ENCODE measurements at regions not wholly inside any gene's neighbourhood (a gene's known extent, or its start where the extent isn't known, plus 50 kb on each side); places are given as distances from the start of the nearest gene placed in this dataset.

DNA sequence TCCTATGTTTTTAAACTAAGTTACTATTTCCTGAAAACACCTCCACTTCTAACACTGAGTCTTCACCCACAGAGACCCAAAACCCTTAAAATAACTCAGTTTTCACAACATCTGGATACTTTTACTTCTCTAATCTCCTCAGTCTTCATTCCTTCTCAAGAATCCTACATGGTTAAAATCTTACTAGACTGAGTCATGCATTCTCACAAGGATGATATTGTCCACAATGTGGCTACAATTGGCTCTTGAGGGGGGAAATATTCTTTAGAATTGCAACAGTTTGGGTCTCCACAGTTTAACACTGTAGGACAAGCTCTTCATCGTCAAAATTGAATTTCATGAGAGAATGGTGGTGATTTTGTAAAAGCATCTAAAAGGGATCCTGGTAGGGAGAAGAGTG lies 397.1 kb downstream of the SLITRK5 start:
- no peak overlapping the region for H3K4me3 ChIP-seq (ENCODE audit: low read depth, low read length)
- no peaks in the 10 kb centered on the region for H3K4me1 ChIP-seq (ENCODE audit: control insufficient read depth, insufficient read depth, low read length)
- CTCF ChIA-PET: interaction anchor here (0.6 to 0.7 kb wide), 2 partner anchors 137 to 482 kb away, joined by 3 to 4 read pairs; no protein-coding TSS in a partner anchor
- POLR2A ChIA-PET: no interaction called here
- TF ChIP-seq ZFHX2 (tag by site-specific recombination; conservative IDR thresholded peaks at IDR 0.05) (no peak), ZNF596 (tag by site-specific recombination; IDR thresholded peaks at IDR 0.05) (no peak), ZBTB7A (tag by site-specific recombination; IDR thresholded peaks at IDR 0.05; ENCODE audit: low read depth) (no peak), ZNF274 (IDR thresholded peaks at IDR 0.05; ENCODE audit: low read length) (no peak), ZNF274 (tag by site-specific recombination; IDR thresholded peaks at IDR 0.05; ENCODE audit: borderline replicate concordance) (no peak), ZBTB48 (tag by site-specific recombination; IDR thresholded peaks at IDR 0.05) (no peak), ZNF16 (tag by site-specific recombination; IDR thresholded peaks at IDR 0.05; ENCODE audit: low read depth) (no peak), ZNF391 (tag by site-specific recombination; IDR thresholded peaks at IDR 0.05; ENCODE audit: borderline replicate concordance, low read depth) (no peak), HOXD13 (CRISPR knock-in tag; IDR thresholded peaks at IDR 0.05; ENCODE audit: borderline replicate concordance) (no peak), ZNF561 (tag by site-specific recombination; IDR thresholded peaks at IDR 0.05; ENCODE audit: borderline replicate concordance) (no peak), TRIM28 (IDR thresholded peaks at IDR 0.05; ENCODE audit: borderline replicate concordance, low read length) (no peak), ZNF600 (tag by site-specific recombination; IDR thresholded peaks at IDR 0.05) (no peak), KLF7 (tag by site-specific recombination; IDR thresholded peaks at IDR 0.05; ENCODE audit: borderline replicate concordance) (no peak), ZNF768 (tag by site-specific recombination; IDR thresholded peaks at IDR 0.05) (no peak), MZF1 (tag by site-specific recombination; IDR thresholded peaks at IDR 0.05; ENCODE audit: borderline replicate concordance) (no peak)
- TF ChIP-seq, protein P1, sequence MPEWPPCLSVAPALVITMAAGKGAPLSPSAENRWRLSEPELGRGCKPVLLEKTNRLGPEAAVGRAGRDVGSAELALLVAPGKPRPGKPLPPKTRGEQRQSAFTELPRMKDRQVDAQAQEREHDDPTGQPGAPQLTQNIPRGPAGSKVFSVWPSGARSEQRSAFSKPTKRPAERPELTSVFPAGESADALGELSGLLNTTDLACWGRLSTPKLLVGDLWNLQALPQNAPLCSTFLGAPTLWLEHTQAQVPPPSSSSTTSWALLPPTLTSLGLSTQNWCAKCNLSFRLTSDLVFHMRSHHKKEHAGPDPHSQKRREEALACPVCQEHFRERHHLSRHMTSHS (tag by site-specific recombination; IDR thresholded peaks at IDR 0.05): no peak
- TF ChIP-seq, protein P2, sequence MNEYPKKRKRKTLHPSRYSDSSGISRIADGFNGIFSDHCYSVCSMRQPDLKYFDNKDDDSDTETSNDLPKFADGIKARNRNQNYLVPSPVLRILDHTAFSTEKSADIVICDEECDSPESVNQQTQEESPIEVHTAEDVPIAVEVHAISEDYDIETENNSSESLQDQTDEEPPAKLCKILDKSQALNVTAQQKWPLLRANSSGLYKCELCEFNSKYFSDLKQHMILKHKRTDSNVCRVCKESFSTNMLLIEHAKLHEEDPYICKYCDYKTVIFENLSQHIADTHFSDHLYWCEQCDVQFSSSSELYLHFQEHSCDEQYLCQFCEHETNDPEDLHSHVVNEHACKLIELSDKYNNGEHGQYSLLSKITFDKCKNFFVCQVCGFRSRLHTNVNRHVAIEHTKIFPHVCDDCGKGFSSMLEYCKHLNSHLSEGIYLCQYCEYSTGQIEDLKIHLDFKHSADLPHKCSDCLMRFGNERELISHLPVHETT (tag by site-specific recombination; IDR thresholded peaks at IDR 0.05): no peak
- TF ChIP-seq, protein P3, sequence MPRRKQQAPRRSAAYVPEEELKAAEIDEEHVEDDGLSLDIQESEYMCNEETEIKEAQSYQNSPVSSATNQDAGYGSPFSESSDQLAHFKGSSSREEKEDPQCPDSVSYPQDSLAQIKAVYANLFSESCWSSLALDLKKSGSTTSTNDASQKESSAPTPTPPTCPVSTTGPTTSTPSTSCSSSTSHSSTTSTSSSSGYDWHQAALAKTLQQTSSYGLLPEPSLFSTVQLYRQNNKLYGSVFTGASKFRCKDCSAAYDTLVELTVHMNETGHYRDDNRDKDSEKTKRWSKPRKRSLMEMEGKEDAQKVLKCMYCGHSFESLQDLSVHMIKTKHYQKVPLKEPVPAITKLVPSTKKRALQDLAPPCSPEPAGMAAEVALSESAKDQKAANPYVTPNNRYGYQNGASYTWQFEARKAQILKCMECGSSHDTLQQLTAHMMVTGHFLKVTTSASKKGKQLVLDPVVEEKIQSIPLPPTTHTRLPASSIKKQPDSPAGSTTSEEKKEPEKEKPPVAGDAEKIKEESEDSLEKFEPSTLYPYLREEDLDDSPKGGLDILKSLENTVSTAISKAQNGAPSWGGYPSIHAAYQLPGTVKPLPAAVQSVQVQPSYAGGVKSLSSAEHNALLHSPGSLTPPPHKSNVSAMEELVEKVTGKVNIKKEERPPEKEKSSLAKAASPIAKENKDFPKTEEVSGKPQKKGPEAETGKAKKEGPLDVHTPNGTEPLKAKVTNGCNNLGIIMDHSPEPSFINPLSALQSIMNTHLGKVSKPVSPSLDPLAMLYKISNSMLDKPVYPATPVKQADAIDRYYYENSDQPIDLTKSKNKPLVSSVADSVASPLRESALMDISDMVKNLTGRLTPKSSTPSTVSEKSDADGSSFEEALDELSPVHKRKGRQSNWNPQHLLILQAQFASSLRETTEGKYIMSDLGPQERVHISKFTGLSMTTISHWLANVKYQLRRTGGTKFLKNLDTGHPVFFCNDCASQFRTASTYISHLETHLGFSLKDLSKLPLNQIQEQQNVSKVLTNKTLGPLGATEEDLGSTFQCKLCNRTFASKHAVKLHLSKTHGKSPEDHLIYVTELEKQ (tag by site-specific recombination; IDR thresholded peaks at IDR 0.05; ENCODE audit: borderline replicate concordance): no peak
- H3K27ac ChIP-seq (ENCODE audit: extremely low read depth, low read depth, low read length): no peak overlapping the region
- no peaks in the 10 kb centered on the region for H3K36me3 ChIP-seq (ENCODE audit: control insufficient read depth in 2 of 2, insufficient read depth in 1 of 2, low read length in 2 of 2)
- no peaks in the 10 kb centered on the region for H3K9me3 ChIP-seq (ENCODE audit: control insufficient read depth, insufficient read depth, low read depth, low read length)

DNA sequence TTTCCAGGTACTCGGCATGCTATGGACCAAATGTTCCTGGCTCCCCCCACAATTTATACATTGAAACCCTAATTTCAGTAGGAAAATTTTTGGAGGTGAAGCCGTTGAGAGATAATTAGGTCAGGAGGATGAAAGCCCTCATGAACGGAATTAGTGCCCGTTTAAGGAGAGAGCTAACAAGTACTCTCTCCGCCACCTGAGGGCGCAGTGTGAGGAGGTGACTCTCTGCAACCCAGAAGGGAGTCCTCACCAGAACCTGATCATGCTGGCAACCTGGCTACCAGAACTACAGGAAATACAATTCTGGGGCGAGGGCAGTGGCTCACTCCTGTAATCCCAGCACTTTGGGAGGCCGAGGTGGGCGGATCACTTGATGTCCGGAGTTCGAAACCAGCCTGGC lies 397.8 kb downstream of the SLITRK5 start:
- H3K36me3 ChIP-seq (ENCODE audit: control insufficient read depth in 2 of 2, insufficient read depth in 1 of 2, low read length in 2 of 2): no peaks in the 10 kb centered on the region
- no peak overlapping the region for H3K27ac ChIP-seq (ENCODE audit: extremely low read depth, low read depth, low read length)
- CTCF ChIA-PET: interaction anchor here (0.6 to 0.7 kb wide), 5 partner anchors 137 to 607 kb away, joined by 3 to 4 read pairs (median 3); no protein-coding TSS in a partner anchor
- POLR2A ChIA-PET: no interaction called here
- H3K9me3 ChIP-seq (ENCODE audit: control insufficient read depth, insufficient read depth, low read depth, low read length): no peaks in the 10 kb centered on the region
- no peak overlapping the region for H3K4me3 ChIP-seq (ENCODE audit: low read depth, low read length)
- no peaks in the 10 kb centered on the region for H3K4me1 ChIP-seq (ENCODE audit: control insufficient read depth, insufficient read depth, low read length)
- TF ChIP-seq ZBTB8A (tag by site-specific recombination; IDR thresholded peaks at IDR 0.05) (no peak), ZNF561 (tag by site-specific recombination; IDR thresholded peaks at IDR 0.05; ENCODE audit: borderline replicate concordance) (no peak), ZNF404 (tag by site-specific recombination; IDR thresholded peaks at IDR 0.05) (no peak), ZNF132 (tag by site-specific recombination; IDR thresholded peaks at IDR 0.05; ENCODE audit: borderline replicate concordance) (no peak), HOXC10 (CRISPR knock-in tag; IDR thresholded peaks at IDR 0.05) (no peak), FEZF1 (tag by site-specific recombination; IDR thresholded peaks at IDR 0.05) (no peak), MYNN (tag by site-specific recombination; IDR thresholded peaks at IDR 0.05; ENCODE audit: borderline replicate concordance) (no peak), ZNF2 (tag by site-specific recombination; IDR thresholded peaks at IDR 0.05) (no peak), ZNF239 (tag by site-specific recombination; IDR thresholded peaks at IDR 0.05) (no peak)
- TF ChIP-seq, protein P4, sequence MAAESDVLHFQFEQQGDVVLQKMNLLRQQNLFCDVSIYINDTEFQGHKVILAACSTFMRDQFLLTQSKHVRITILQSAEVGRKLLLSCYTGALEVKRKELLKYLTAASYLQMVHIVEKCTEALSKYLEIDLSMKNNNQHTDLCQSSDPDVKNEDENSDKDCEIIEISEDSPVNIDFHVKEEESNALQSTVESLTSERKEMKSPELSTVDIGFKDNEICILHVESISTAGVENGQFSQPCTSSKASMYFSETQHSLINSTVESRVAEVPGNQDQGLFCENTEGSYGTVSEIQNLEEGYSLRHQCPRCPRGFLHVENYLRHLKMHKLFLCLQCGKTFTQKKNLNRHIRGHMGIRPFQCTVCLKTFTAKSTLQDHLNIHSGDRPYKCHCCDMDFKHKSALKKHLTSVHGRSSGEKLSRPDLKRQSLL (tag by site-specific recombination; IDR thresholded peaks at IDR 0.05): no peak
- TF ChIP-seq, protein P5, sequence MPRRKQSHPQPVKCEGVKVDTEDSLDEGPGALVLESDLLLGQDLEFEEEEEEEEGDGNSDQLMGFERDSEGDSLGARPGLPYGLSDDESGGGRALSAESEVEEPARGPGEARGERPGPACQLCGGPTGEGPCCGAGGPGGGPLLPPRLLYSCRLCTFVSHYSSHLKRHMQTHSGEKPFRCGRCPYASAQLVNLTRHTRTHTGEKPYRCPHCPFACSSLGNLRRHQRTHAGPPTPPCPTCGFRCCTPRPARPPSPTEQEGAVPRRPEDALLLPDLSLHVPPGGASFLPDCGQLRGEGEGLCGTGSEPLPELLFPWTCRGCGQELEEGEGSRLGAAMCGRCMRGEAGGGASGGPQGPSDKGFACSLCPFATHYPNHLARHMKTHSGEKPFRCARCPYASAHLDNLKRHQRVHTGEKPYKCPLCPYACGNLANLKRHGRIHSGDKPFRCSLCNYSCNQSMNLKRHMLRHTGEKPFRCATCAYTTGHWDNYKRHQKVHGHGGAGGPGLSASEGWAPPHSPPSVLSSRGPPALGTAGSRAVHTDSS (tag by site-specific recombination; IDR thresholded peaks at IDR 0.05): no peak

Measured in HEK293 (cell line).